Caco-2 (cell line): ENCODE measurements at regions not wholly inside any gene's neighbourhood (a gene's known extent, or its start where the extent isn't known, plus 50 kb on each side); places are given as distances from the start of the nearest gene placed in this dataset.

Experiments used
- BruUV-seq: library from RNA; stranded (reverse); fragments of 400-500 nt; replicated peaks from 2 replicates; lab custom pipeline; 2021; lab: Mats Ljungman, UMichigan
- CTCF ChIA-PET: fragments of 300-600 bp; sonication (Branson Sonifier 250); formaldehyde crosslinking; loops from one replicate; lab custom pipeline; 2022; ENCODE audit warnings: antibody characterized with exemption; lab: Charles Lee
- POLR2A ChIA-PET: fragments of 300-600 bp; sonication (Branson Sonifier 250); formaldehyde crosslinking; loops from one replicate; lab custom pipeline; 2022; ENCODE audit warnings: antibody characterized with exemption; lab: Charles Lee
- DNase-seq, 2 experiments: peaks; one replicate each; pipeline versions ENCODE4 v3.0.0 to v3.0.0-alpha.2; 2020 to 2022
- H3K27me3 ChIP-seq: replicated peaks from 2 replicates; pipeline ENCODE4 v1.6.0; 2011; ENCODE audit warnings: low read length; ENCODE audit not compliant: control insufficient read depth, insufficient read depth
- H3K36me3 ChIP-seq: 2 replicates; pipeline ENCODE4 v1.5.1; 2011; ENCODE audit warnings: low read length; ENCODE audit not compliant: control insufficient read depth, insufficient read depth
- H3K4me1 ChIP-seq: fragments of 250-450 bp; sonication (Bioruptor Pico); 2 replicates; pipeline ENCODE4 v1.5.1; 2020; ENCODE audit warnings: mild to moderate bottlenecking
- H3K4me3 ChIP-seq: 2 replicates; pipeline ENCODE4 v1.5.1; 2011; ENCODE audit warnings: low read depth, mild to moderate bottlenecking, control low read depth, low read length
- H3K9me3 ChIP-seq: fragments of 250-450 bp; sonication (Bioruptor Pico); 2 replicates; pipeline ENCODE4 v1.5.1; 2020; ENCODE audit warnings: mild to moderate bottlenecking, moderate library complexity
- H3K27ac Mint-ChIP-seq: one replicate; pipeline ENCODE4 v1.8.0; 2022; ENCODE audit warnings: mixed read lengths; ENCODE audit not compliant: unreplicated experiment
- H3K27me3 Mint-ChIP-seq: one replicate; pipeline ENCODE4 v1.8.0; 2022; ENCODE audit warnings: mixed read lengths; ENCODE audit not compliant: insufficient read depth, unreplicated experiment
- H3K36me3 Mint-ChIP-seq: one replicate; pipeline ENCODE4 v1.8.0; 2022; ENCODE audit warnings: mild to moderate bottlenecking, mixed read lengths; ENCODE audit not compliant: insufficient read depth, unreplicated experiment
- H3K4me1 Mint-ChIP-seq: one replicate; pipeline ENCODE4 v1.8.0; 2022; ENCODE audit warnings: low read depth, mixed read lengths; ENCODE audit not compliant: unreplicated experiment
- H3K4me3 Mint-ChIP-seq: one replicate; pipeline ENCODE4 v1.8.0; 2022; ENCODE audit warnings: mild to moderate bottlenecking, moderate library complexity, mixed read lengths; ENCODE audit not compliant: unreplicated experiment
- H3K9me3 Mint-ChIP-seq: one replicate; pipeline ENCODE4 v1.8.0; 2022; ENCODE audit warnings: mixed read lengths; ENCODE audit not compliant: unreplicated experiment
- CTCF ChIP-seq, 2 experiments: fragments of 200-600 bp in 1 of 2; IDR thresholded peaks; 1 replicate in 1 of 2; 2 replicates in 1 of 2; pipeline versions ENCODE4 v1.5.1 to v1.8.0; 2011 to 2022; ENCODE audit warnings: antibody characterized with exemption in 1 of 2, control low read depth in 1 of 2, inconsistent platforms in 1 of 2, low read depth in 1 of 2, low read length in 1 of 2, mild to moderate bottlenecking in 1 of 2, moderate library complexity in 1 of 2; ENCODE audit not compliant: insufficient read depth in 1 of 2, severe bottlenecking in 1 of 2, unreplicated experiment in 1 of 2
- intact Hi-C: fragments of 100-400 bp; cut with micrococcal nuclease; formaldehyde crosslinking; loops from one replicate; pipeline ENCODE4 v1.10.0; 2022; ENCODE audit not compliant: unreplicated experiment

GRCh38 chr7:49580761-49581160, 192.7 kb upstream of the VWC2 start:
- no peaks in the 10 kb centered on the region for H3K36me3 ChIP-seq
- Mint-ChIP-seq H3K27me3 (peaks cover 6% of the 10 kb centered on the region), H3K4me3 (no peak overlapping the region), H3K36me3 (no peaks in the 10 kb centered on the region), H3K27ac (no peak overlapping the region), H3K9me3 (no peaks in the 10 kb centered on the region), H3K4me1 (no peaks in the 10 kb centered on the region)
- H3K4me1 ChIP-seq, result no peaks in the 10 kb centered on the region
- DNase-seq, result no peak
- H3K27me3 ChIP-seq, result no peaks in the 10 kb centered on the region
- intact Hi-C loops, result no loop called here
- no peaks in the 10 kb centered on the region for H3K9me3 ChIP-seq
- no peak for TF ChIP-seq CTCF (IDR thresholded peaks at IDR 0.05; ENCODE audit: insufficient read depth in 1 of 2, low read depth in 1 of 2, low read length in 1 of 2, severe bottlenecking in 1 of 2, unreplicated experiment in 1 of 2)
- no TSS peak for BruUV-seq
- POLR2A ChIA-PET, result no interaction called here
- CTCF ChIA-PET, result no interaction called here
- H3K4me3 ChIP-seq, result no peak overlapping the region

- peaks cover 6% of the 10 kb centered on the region for H3K27me3 Mint-ChIP-seq
- intact Hi-C loops, result no loop called here
- no peak for DNase-seq
- Histone ChIP-seq H3K36me3 (no peaks in the 10 kb centered on the region), H3K9me3 (no peaks in the 10 kb centered on the region), H3K27me3 (no peaks in the 10 kb centered on the region), H3K4me1 (no peaks in the 10 kb centered on the region), H3K4me3 (no peak overlapping the region)
- H3K4me3 Mint-ChIP-seq, result no peak overlapping the region
- H3K27ac Mint-ChIP-seq, result no peak overlapping the region
- no peaks in the 10 kb centered on the region for H3K36me3 Mint-ChIP-seq
- ChIA-PET POLR2A (no interaction called here), CTCF (no interaction called here)
- BruUV-seq, result no TSS peak
- no peaks in the 10 kb centered on the region for H3K9me3 Mint-ChIP-seq
- no peak for TF ChIP-seq CTCF (IDR thresholded peaks at IDR 0.05; ENCODE audit: insufficient read depth in 1 of 2, low read depth in 1 of 2, low read length in 1 of 2, severe bottlenecking in 1 of 2, unreplicated experiment in 1 of 2)
- H3K4me1 Mint-ChIP-seq, result no peaks in the 10 kb centered on the region
These were observed 190.0 kb upstream of the VWC2 start for GRCh38 chr7:49583440-49583839.

- POLR2A ChIA-PET, result no interaction called here
- Mint-ChIP-seq H3K9me3 (no peaks in the 10 kb centered on the region), H3K27ac (no peak overlapping the region), H3K4me3 (no peak overlapping the region), H3K4me1 (no peaks in the 10 kb centered on the region), H3K36me3 (no peaks in the 10 kb centered on the region), H3K27me3 (peaks cover 7% of the 10 kb centered on the region)
- intact Hi-C loops, result no loop called here
- BruUV-seq, result no TSS peak
- Histone ChIP-seq H3K9me3 (no peaks in the 10 kb centered on the region), H3K4me3 (no peak overlapping the region), H3K27me3 (no peaks in the 10 kb centered on the region), H3K36me3 (no peaks in the 10 kb centered on the region), H3K4me1 (no peaks in the 10 kb centered on the region)
- DNase-seq, result no peak
- no peak for TF ChIP-seq CTCF (IDR thresholded peaks at IDR 0.05; ENCODE audit: insufficient read depth in 1 of 2, low read depth in 1 of 2, low read length in 1 of 2, severe bottlenecking in 1 of 2, unreplicated experiment in 1 of 2)
- CTCF ChIA-PET, result no interaction called here
These were observed 176.5 kb upstream of the VWC2 start for GRCh38 chr7:49596701-49597491.
